Thyroid gland (tissue), 4 donors: ENCODE measurements at regions not wholly inside any gene's neighbourhood (a gene's known extent, or its start where the extent isn't known, plus 50 kb on each side); places are given as distances from the start of the nearest gene placed in this dataset.

ENCODE experiments used
- POLR2A ChIP-seq, 2 donors: fragments of 450-650 bp; IDR thresholded peaks; one replicate each; pipeline ENCODE4 v1.6.1; 2017; ENCODE audit warnings: antibody characterized with exemption in 2 of 2, mild to moderate bottlenecking in 2 of 2, moderate library complexity in 1 of 2
- TF ChIP-seq, protein P1 (sequence below), 6 experiments: fragments of 200-600 bp in 3 of 6; fragments of 450-650 bp in 3 of 6; sonication (generic) in 3 of 6; IDR thresholded peaks; one replicate each; pipeline ENCODE4 v1.5.1; 2016 to 2019; ENCODE audit warnings: antibody characterized with exemption in 6 of 6, mild to moderate bottlenecking in 2 of 6, inconsistent platforms in 1 of 6, moderate library complexity in 1 of 6

DNA sequence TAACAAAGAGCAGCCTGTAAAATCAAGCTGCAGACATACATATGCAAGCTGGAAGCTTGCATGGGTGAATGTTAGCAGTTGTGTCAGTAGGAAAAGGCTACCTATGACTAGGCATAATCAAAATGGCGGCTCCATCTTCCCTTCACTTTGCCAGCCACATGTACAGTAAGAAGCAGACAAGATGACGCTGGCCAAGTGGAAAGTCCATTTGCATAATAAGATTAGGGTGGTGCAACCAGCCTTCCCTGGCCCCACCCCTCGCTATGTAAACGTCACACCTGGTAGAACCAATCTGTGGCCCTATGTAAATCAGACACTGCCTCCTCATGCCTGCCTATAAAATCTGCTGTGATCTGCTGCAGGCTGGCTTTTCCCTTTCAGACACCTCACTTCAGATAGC, 171.9 kb upstream of the USP25 start:
- TF ChIP-seq, protein P1, sequence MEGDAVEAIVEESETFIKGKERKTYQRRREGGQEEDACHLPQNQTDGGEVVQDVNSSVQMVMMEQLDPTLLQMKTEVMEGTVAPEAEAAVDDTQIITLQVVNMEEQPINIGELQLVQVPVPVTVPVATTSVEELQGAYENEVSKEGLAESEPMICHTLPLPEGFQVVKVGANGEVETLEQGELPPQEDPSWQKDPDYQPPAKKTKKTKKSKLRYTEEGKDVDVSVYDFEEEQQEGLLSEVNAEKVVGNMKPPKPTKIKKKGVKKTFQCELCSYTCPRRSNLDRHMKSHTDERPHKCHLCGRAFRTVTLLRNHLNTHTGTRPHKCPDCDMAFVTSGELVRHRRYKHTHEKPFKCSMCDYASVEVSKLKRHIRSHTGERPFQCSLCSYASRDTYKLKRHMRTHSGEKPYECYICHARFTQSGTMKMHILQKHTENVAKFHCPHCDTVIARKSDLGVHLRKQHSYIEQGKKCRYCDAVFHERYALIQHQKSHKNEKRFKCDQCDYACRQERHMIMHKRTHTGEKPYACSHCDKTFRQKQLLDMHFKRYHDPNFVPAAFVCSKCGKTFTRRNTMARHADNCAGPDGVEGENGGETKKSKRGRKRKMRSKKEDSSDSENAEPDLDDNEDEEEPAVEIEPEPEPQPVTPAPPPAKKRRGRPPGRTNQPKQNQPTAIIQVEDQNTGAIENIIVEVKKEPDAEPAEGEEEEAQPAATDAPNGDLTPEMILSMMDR (IDR thresholded peaks at IDR 0.05) = no peak
- no peak for TF ChIP-seq POLR2A (IDR thresholded peaks at IDR 0.05)
